SK-MEL-5 (cell line): ENCODE measurements at regions not wholly inside any gene's neighbourhood (a gene's known extent, or its start where the extent isn't known, plus 50 kb on each side); places are given as distances from the start of the nearest gene placed in this dataset.
A peak's percentile ranks its signal among the peaks of the same experiment; 100 is the strongest.

Experiments used
- DNase-seq: peaks from one replicate; pipeline ENCODE4 v3.0.0-alpha.2; 2016; ENCODE audit warnings: low read depth, low spot score
- in situ Hi-C: cut with HindIII; loops from 2 replicates; pipeline ENCODE4 v1.10.0; 2016; ENCODE audit warnings: low sequenced_read_pairs, high pct_unique_total_duplicates, low pct_unique_long_range_greater_than_20kb

DNA sequence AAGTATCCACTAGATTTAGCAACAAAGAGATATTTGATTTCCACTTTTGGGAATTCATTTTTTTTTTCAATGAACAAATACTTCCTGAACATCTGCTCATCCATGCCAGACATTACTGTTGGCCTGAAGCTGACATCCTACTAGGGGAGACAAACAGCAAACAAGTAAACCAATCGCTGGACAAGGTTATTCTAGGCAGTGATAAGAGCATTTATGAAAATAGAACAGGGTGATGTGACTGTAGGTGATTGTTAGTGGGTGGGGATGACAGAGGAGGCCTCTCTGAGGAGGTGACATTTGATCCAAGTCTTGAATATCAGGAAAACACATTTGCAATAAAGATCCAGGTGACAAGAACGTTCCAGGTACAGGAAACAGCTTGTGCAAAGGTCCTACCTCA lies 89.1 kb upstream of the FAM180A start:
- in situ Hi-C loops: no loop called here
- no peak for DNase-seq

GRCh38 chr7:135834266-135834665 lies 85.7 kb upstream of the FAM180A start:
- no peak for DNase-seq
- in situ Hi-C loops: no loop called here

DNA sequence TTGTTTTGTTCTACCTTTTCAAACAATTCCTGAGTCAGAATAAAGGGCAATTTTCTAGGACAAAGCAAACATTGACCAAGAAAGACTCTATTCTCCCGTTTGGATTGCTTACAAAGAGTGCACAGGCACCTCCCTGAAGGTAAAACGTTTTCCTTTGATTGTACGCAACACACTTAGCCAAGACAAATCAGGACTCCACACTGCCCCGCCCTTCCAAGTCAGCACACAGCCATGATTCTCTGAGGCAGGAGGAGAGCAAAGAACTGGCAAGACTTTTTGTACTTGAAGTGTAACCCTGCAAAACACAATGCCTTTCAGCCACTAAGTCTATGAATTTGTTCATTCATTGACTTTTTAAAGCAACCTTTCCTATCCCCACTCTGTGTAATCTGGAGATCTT lies 85.0 kb upstream of the FAM180A start:
- in situ Hi-C loops: no loop called here
- DNase-seq: no peak

- DNase-seq: no peak
- in situ Hi-C loops: no loop called here
Observed at GRCh38 chr7:135831455-135832195, 83.0 kb upstream of the FAM180A start.

DNA sequence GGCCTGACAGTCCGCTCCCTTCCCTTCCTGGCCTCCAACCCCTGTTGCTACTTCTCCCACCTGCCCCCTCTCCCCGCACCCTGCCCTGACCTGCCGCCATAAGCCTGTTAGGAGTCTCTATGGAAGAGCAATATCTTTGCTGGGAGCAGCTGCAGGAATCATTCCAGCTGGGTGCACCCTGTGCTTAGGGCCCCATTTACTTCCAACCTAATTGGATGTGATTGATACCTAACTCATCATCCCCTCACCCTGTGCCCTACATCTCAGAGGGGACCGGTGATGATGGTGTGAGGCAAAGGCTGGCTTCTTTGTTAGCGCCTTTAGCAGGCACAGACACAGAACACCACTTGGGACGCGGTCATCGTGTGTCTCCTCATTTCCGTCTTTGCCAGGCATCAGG lies 80.0 kb upstream of the FAM180A start:
- in situ Hi-C loops: no loop called here
- DNase-seq: no peak

DNA sequence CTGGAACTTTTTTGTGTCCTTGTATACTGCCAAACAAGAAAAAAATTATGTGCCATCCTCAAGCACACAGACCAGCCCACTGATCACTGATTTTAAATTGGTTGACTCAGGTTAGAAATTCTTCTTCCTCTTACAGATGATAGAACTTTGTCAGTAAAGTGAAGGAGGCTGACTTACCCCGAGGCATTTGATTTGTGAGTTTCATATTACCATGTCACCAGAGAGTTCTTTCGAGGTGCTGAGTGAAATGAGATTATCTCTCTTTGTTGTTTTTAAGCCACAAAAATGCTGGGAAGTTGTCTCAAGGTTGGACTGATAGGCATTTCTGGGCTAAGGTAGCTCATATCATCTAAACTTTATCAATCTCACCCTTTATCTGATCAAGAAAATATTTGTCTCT lies 78.8 kb upstream of the FAM180A start:
- no peak for DNase-seq
- in situ Hi-C loops: no loop called here

GRCh38 chr7:135825406-135825805 lies 76.8 kb upstream of the FAM180A start:
- DNase-seq: peak; percentile 75
- in situ Hi-C loops: no loop called here

- no peak for DNase-seq
- in situ Hi-C loops: no loop called here
Observed at GRCh38 chr7:135822376-135822775, 73.8 kb upstream of the FAM180A start.

- no peak for DNase-seq
- in situ Hi-C loops: no loop called here
Observed at GRCh38 chr7:135817583-135817982, 69.0 kb upstream of the FAM180A start.

- DNase-seq: no peak
- in situ Hi-C loops: no loop called here
Observed at GRCh38 chr7:135815033-135815432, 66.4 kb upstream of the FAM180A start.

GRCh38 chr7:135812148-135812547 lies 63.5 kb upstream of the FAM180A start:
- DNase-seq: no peak
- in situ Hi-C loops: no loop called here

- DNase-seq: no peak
Observed at GRCh38 chr7:135811506-135811905, 62.9 kb upstream of the FAM180A start.

GRCh38 chr7:135808206-135808605 lies 59.6 kb upstream of the FAM180A start:
- DNase-seq: no peak
- in situ Hi-C loops: no loop called here

More at GRCh38 chr7:135811506-135811905, 62.9 kb upstream of the FAM180A start:
- in situ Hi-C loops: no loop called here

GRCh38 chr7:135803143-135803542 lies 54.5 kb upstream of the FAM180A start:
- in situ Hi-C loops: no loop called here
- DNase-seq: peak; percentile 65

GRCh38 chr7:135802697-135803096 lies 54.1 kb upstream of the FAM180A start:
- DNase-seq: peak; percentile 40
- in situ Hi-C loops: no loop called here

DNA sequence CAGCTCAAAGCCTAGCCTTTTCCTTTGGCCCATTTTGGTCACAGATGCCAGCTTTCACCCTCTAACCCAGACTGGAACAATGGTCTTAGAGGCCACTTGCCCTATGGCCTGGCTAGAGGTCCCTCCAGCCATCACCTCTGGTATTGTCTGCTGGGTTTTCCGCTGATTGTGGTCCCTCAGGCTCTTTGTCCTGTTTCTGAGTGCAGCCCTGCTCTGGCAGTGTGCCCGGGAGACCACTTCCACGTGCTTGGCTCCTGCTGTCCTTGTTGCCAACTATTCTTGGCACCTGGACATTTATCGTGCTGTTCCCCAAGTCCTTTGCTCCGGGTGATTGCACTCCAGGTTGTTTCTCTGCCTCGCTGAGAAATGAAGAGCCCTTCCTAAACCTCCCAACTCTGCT lies 53.3 kb upstream of the FAM180A start:
- no peak for DNase-seq
- in situ Hi-C loops: no loop called here

DNA sequence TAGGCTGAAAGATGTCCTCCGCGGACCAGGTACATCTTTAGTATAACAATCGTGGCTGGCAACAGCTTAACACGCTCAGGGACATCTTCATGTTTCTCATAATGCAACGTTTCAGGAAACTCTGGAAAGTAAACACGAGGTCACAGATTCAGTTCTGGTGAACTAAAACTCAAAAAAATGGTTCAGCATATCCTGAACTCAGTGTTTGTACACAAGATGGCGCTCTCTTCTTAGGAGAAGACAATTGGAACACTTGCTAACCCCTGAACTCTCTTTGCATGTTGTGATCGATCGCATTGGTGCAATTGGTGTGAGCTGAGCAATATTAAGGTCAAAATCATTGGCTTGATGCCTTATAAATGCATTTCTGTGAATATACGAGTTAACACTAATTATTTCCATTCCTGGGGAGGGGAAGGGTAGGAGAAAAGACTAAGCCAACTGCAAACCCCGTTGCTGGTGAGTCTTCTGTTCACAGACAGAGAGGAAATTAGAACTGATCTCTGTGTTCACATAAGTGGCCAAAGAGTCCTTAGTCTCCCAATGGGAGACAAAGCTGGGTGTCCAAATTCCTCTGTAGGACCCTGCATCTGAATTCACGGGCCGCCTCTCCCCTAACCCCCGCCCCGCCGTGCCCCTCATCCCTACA lies 52.6 kb upstream of the FAM180A start:
- in situ Hi-C loops: no loop called here

GRCh38 chr7:135800560-135800959 lies 51.9 kb upstream of the FAM180A start:
- in situ Hi-C loops: no loop called here

More for the DNA sequence above, 52.6 kb upstream of the FAM180A start:
- DNase-seq: peak; percentile 86

DNA sequence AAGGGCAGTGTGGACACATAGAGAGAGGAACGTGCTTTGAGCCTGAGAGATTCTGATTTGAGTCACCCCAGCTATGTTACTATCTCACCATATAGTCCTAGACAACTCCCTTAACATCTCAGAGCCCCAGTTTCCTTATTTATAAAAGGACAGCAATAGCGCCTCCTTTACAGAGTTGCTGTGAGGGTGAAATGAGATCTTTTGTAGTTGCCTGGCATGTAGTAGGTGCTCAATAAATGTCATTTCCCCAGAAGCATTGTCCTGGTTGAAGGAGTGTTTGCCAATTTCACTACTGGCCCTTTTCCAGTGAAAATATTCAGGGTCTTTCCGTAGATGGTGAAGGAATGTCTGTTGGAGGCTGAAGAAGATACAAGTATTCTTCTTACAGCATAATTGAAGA lies 51.3 kb upstream of the FAM180A start:
- in situ Hi-C loops: no loop called here
- no peak for DNase-seq

More at GRCh38 chr7:135800560-135800959, 51.9 kb upstream of the FAM180A start:
- no peak for DNase-seq
